ENCODE measurements at regions not wholly inside any gene's neighbourhood (a gene's known extent, or its start where the extent isn't known, plus 50 kb on each side); places are given as distances from the start of the nearest gene placed in this dataset.

DNA sequence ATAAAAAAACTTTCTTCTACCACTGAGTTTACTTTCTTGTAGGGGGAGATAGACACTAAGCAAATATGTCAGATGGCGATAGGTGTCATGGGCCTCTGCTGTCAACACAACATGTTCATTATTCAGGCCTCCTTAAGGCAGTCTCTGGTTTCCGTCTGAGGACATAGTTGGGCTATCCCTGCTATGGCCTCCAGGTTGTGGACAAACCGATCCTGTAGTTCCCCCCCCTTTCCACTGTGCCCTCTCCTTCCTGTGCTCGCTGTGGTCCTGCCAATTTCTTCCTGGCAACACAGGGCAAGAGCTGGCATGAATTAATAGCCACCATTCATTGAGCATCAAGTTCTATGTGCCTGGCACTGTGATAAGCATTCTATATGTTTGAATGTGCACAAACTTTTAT, 81.0 kb upstream of the HS3ST2 start:
- TF ChIP-seq CTCF (IDR thresholded peaks at IDR 0.05; ENCODE audit: low read depth, low read length, poor library complexity, severe bottlenecking) (no peak), EZH2phosphoT487 (IDR thresholded peaks at IDR 0.05; ENCODE audit: borderline replicate concordance, low read length) (no peak)
